ENCODE measurements at regions not wholly inside any gene's neighbourhood (a gene's known extent, or its start where the extent isn't known, plus 50 kb on each side); places are given as distances from the start of the nearest gene placed in this dataset.

DNA sequence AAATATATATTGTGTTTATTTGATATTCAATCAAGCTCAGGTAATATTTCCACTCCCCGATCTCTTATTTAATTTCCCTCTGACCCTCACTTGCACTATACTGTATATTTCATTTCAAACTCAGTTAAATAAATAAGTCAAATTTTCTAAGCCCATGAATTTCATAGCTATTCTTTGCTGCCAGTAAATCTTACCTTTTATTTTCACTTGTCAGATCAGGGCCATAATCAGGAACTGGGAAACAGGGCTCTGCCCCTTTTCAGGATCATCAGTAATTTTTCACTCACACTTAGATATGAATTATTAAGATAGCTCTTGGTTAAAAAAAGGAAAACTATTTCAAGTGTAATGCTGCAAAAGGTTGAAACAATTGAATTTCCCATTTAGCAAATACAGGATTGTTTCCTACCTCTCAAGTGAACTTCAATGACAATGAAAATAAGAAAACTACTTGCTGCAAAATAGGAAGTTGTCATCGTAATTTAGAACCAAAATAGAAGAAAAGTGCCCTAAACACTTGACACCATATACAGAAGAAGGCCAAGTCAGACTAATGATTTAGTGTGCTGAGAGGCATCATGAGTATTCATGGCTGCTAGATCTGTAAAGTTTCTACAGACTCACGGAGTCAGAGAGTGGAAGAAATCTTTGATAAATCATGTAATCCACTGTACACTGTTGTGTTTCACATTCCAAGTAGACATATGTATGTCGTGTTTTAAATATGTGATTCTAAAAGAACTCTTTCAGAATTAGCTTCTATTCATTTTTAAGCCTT is 316.8 kb upstream of the CNTN5 start:
- TF ChIP-seq YY1 (IDR thresholded peaks at IDR 0.05; ENCODE audit: low read depth, low read length) (no peak), GATAD2B (conservative IDR thresholded peaks at IDR 0.05; ENCODE audit: low read depth) (no peak), RELA (IDR thresholded peaks at IDR 0.05; ENCODE audit: borderline replicate concordance, partially characterized antibody) (no peak), USF2 (IDR thresholded peaks at IDR 0.05; ENCODE audit: borderline replicate concordance, low read depth, low read length) (no peak), CHD2 (IDR thresholded peaks at IDR 0.05; ENCODE audit: borderline replicate concordance, low read depth, low read length) (no peak), REST (IDR thresholded peaks at IDR 0.05; ENCODE audit: low read depth, low read length) (no peak), ETV6 (conservative IDR thresholded peaks at IDR 0.05 in 1 of 2, IDR thresholded peaks at IDR 0.05 in 1 of 2; ENCODE audit: borderline replicate concordance in 1 of 2, low read depth in 1 of 2) (no peak), POLR2A (IDR thresholded peaks at IDR 0.05; ENCODE audit: low read depth, low read length) (no peak), CTCF (IDR thresholded peaks at IDR 0.05 in 2 of 3, conservative IDR thresholded peaks at IDR 0.05 in 1 of 3; ENCODE audit: control insufficient read depth in 2 of 3, extremely low read depth in 1 of 3, insufficient read depth in 1 of 3, low read depth in 3 of 3, low read length in 3 of 3) (no peak)

All from GM12878 (cell line).